Hepatocyte (in vitro differentiated cells): ENCODE measurements at regions not wholly inside any gene's neighbourhood (a gene's known extent, or its start where the extent isn't known, plus 50 kb on each side); places are given as distances from the start of the nearest gene placed in this dataset.

Source experiments
- EZH2 ChIP-seq: fragments of 200-600 bp; sonication (generic); IDR thresholded peaks from 2 replicates; pipeline ENCODE4 v1.6.1; 2016; ENCODE audit warnings: antibody characterized with exemption, mild to moderate bottlenecking, borderline replicate concordance
- EZH2phosphoT487 ChIP-seq: fragments of 200-600 bp; sonication (generic); IDR thresholded peaks from one replicate; pipeline ENCODE4 v1.6.1; 2018; ENCODE audit warnings: antibody characterized with exemption, mild to moderate bottlenecking, low read depth, moderate library complexity; ENCODE audit not compliant: unreplicated experiment, severe bottlenecking
- TF ChIP-seq, protein P1 (sequence below): fragments of 200-600 bp; sonication (generic); IDR thresholded peaks from 2 replicates; pipeline ENCODE4 v1.5.1; 2016; ENCODE audit warnings: antibody characterized with exemption, mild to moderate bottlenecking; ENCODE audit not compliant: poor library complexity

GRCh38 chr7:67916571-67917436 is 920.2 kb downstream of the TYW1 start:
- TF ChIP-seq EZH2phosphoT487 (no peak), EZH2 (no peak)
- TF ChIP-seq, protein P1, sequence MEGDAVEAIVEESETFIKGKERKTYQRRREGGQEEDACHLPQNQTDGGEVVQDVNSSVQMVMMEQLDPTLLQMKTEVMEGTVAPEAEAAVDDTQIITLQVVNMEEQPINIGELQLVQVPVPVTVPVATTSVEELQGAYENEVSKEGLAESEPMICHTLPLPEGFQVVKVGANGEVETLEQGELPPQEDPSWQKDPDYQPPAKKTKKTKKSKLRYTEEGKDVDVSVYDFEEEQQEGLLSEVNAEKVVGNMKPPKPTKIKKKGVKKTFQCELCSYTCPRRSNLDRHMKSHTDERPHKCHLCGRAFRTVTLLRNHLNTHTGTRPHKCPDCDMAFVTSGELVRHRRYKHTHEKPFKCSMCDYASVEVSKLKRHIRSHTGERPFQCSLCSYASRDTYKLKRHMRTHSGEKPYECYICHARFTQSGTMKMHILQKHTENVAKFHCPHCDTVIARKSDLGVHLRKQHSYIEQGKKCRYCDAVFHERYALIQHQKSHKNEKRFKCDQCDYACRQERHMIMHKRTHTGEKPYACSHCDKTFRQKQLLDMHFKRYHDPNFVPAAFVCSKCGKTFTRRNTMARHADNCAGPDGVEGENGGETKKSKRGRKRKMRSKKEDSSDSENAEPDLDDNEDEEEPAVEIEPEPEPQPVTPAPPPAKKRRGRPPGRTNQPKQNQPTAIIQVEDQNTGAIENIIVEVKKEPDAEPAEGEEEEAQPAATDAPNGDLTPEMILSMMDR: no peak
